IMR-90 (cell line): ENCODE measurements at regions not wholly inside any gene's neighbourhood (a gene's known extent, or its start where the extent isn't known, plus 50 kb on each side); places are given as distances from the start of the nearest gene placed in this dataset.

Source experiments
- ATAC-seq: fragments of 200-7000 bp; cut with Tn5 transposase; 2 replicates; pipeline ENCODE4 v1.9.1; 2020; ENCODE audit warnings: low read depth, mild to moderate bottlenecking, moderate library complexity
- BruUV-seq: library from RNA; stranded (reverse); fragments of 400-500 nt; replicated peaks from 2 replicates; lab custom pipeline; 2021; lab: Mats Ljungman, UMichigan
- CTCF ChIA-PET: fragments of 300-600 bp; formaldehyde crosslinking; extraction: SDS; loops from one replicate; lab custom pipeline; 2021; ENCODE audit warnings: antibody characterized with exemption; lab: Yijun Ruan, JAX
- POLR2A ChIA-PET: fragments of 300-600 bp; sonication (Branson Sonifier 250); formaldehyde crosslinking; loops from one replicate; lab custom pipeline; 2022; ENCODE audit warnings: antibody characterized with exemption; ENCODE audit not compliant: unreplicated experiment; lab: Charles Lee
- DNase-seq: peaks from one replicate; pipeline ENCODE4 v3.0.0; 2013
- H2AFZ ChIP-seq: replicated peaks from 2 replicates; pipeline ENCODE3; 2013; ENCODE audit warnings: low read length, mild to moderate bottlenecking; ENCODE audit not compliant: poor library complexity
- H2AK5ac ChIP-seq: 2 replicates; pipeline ENCODE4 v1.6.1; 2013; ENCODE audit warnings: low read depth, low read length, inconsistent platforms
- H2AK9ac ChIP-seq: replicated peaks from 2 replicates; pipeline ENCODE3; 2013; ENCODE audit warnings: mild to moderate bottlenecking, low read depth, low read length, moderate library complexity; ENCODE audit not compliant: poor library complexity
- H2BK120ac ChIP-seq: 2 replicates; pipeline ENCODE4 v1.6.1; 2013; ENCODE audit warnings: low read depth, low read length, inconsistent platforms
- H2BK15ac ChIP-seq: 3 replicates; pipeline ENCODE4 v1.6.1; 2013; ENCODE audit warnings: low read depth, low read length, inconsistent platforms
- H2BK20ac ChIP-seq: 2 replicates; pipeline ENCODE4 v1.6.1; 2013; ENCODE audit warnings: low read depth, mild to moderate bottlenecking, inconsistent platforms, low read length, moderate library complexity
- H2BK5ac ChIP-seq: 2 replicates; pipeline ENCODE4 v1.6.1; 2013; ENCODE audit warnings: mild to moderate bottlenecking, low read depth, low read length, inconsistent platforms; ENCODE audit not compliant: poor library complexity, severe bottlenecking
- H3K14ac ChIP-seq: replicated peaks from 2 replicates; pipeline ENCODE4 v1.6.1; 2013; ENCODE audit warnings: low read depth, low read length, inconsistent platforms
- H3K18ac ChIP-seq: 2 replicates; pipeline ENCODE4 v1.6.1; 2013; ENCODE audit warnings: low read depth, low read length, control low read depth
- H3K23ac ChIP-seq: 2 replicates; pipeline ENCODE4 v1.6.1; 2013; ENCODE audit warnings: low read depth, low read length, inconsistent platforms
- H3K27ac ChIP-seq: 2 replicates; pipeline ENCODE4 v1.5.1; 2013; ENCODE audit warnings: mild to moderate bottlenecking, control low read depth, low read length; ENCODE audit not compliant: insufficient read depth
- H3K27me3 ChIP-seq: 2 replicates; pipeline ENCODE4 v1.6.1; 2013; ENCODE audit warnings: low read length; ENCODE audit not compliant: control insufficient read depth, insufficient read depth
- H3K36me3 ChIP-seq: 2 replicates; pipeline ENCODE4 v1.6.1; 2013; ENCODE audit warnings: low read length, mixed read lengths; ENCODE audit not compliant: control insufficient read depth, insufficient read depth
- H3K4ac ChIP-seq: 2 replicates; pipeline ENCODE4 v1.6.1; 2013; ENCODE audit warnings: low read depth, low read length, inconsistent platforms
- H3K4me1 ChIP-seq: 2 replicates; pipeline ENCODE4 v1.6.1; 2013; ENCODE audit warnings: low read length, mixed read lengths; ENCODE audit not compliant: control insufficient read depth, insufficient read depth
- H3K4me2 ChIP-seq: 2 replicates; pipeline ENCODE4 v1.6.1; 2013; ENCODE audit warnings: low read depth, mild to moderate bottlenecking, control low read depth, low read length, moderate library complexity
- H3K4me3 ChIP-seq: 2 replicates; pipeline ENCODE4 v1.5.1; 2013; ENCODE audit warnings: low read depth, mild to moderate bottlenecking, control low read depth, low read length, moderate library complexity; ENCODE audit not compliant: insufficient read depth
- H3K56ac ChIP-seq: 2 replicates; pipeline ENCODE4 v1.6.1; 2013; ENCODE audit warnings: low read length, inconsistent platforms; ENCODE audit not compliant: insufficient read depth; ENCODE audit errors: extremely low read depth
- H3K79me1 ChIP-seq, 2 experiments: 2 replicates each; pipeline ENCODE4 v1.6.1; 2013; ENCODE audit warnings: low read length in 2 of 2, inconsistent platforms in 1 of 2, low read depth in 1 of 2
- H3K9ac ChIP-seq: 2 replicates; pipeline ENCODE4 v1.6.1; 2013; ENCODE audit warnings: low read depth, low read length, control low read depth
- H3K9me1 ChIP-seq: 2 replicates; pipeline ENCODE4 v1.6.1; 2013; ENCODE audit warnings: low read length, inconsistent platforms; ENCODE audit not compliant: insufficient read depth
- H3K9me3 ChIP-seq: 2 replicates; pipeline ENCODE4 v1.6.1; 2013; ENCODE audit warnings: low read length; ENCODE audit not compliant: control insufficient read depth, insufficient read depth
- H4K20me1 ChIP-seq: 2 replicates; pipeline ENCODE4 v1.6.1; 2013; ENCODE audit warnings: low read length, inconsistent platforms; ENCODE audit not compliant: insufficient read depth
- H4K5ac ChIP-seq: 2 replicates; pipeline ENCODE4 v1.6.1; 2013; ENCODE audit warnings: mild to moderate bottlenecking, low read depth, low read length, control low read depth
- H4K8ac ChIP-seq, 2 experiments: 2 replicates each; pipeline ENCODE4 v1.6.1; 2013; ENCODE audit warnings: low read depth in 2 of 2, low read length in 2 of 2, control low read depth in 1 of 2, inconsistent platforms in 1 of 2
- H4K91ac ChIP-seq: 2 replicates; pipeline ENCODE4 v1.6.1; 2013; ENCODE audit warnings: low read depth, low read length, inconsistent platforms; ENCODE audit not compliant: insufficient read depth
- BHLHE40 ChIP-seq: fragments of 150-350 bp; IDR thresholded peaks from 2 replicates; pipeline ENCODE4 v1.6.1; 2016; ENCODE audit warnings: mild to moderate bottlenecking, low read depth, low read length
- CEBPB ChIP-seq: IDR thresholded peaks from 2 replicates; pipeline ENCODE4 v1.6.1; 2012; ENCODE audit warnings: low read depth, low read length, improper control_type of control experiment
- CHD1 ChIP-seq: IDR thresholded peaks from 2 replicates; pipeline ENCODE4 v1.6.1; 2012; ENCODE audit warnings: low read depth, low read length, improper control_type of control experiment
- FOS ChIP-seq: fragments of 150-350 bp; IDR thresholded peaks from 2 replicates; pipeline ENCODE4 v1.6.1; 2016; ENCODE audit warnings: low read depth, low read length
- MAFK ChIP-seq: IDR thresholded peaks from 2 replicates; pipeline ENCODE4 v1.6.1; 2012; ENCODE audit warnings: low read depth, low read length, improper control_type of control experiment
- MAZ ChIP-seq: IDR thresholded peaks from 2 replicates; pipeline ENCODE4 v1.6.1; 2012; ENCODE audit warnings: low read depth, mild to moderate bottlenecking, low read length, improper control_type of control experiment, moderate library complexity, borderline replicate concordance
- MXI1 ChIP-seq: IDR thresholded peaks from 2 replicates; pipeline ENCODE4 v1.6.1; 2012; ENCODE audit warnings: low read depth, mild to moderate bottlenecking, low read length, moderate library complexity, borderline replicate concordance
- NFE2L2 ChIP-seq: fragments of 150-350 bp; IDR thresholded peaks from 2 replicates; pipeline ENCODE4 v1.6.1; 2016; ENCODE audit warnings: low read depth, mild to moderate bottlenecking, low read length
- POLR2A ChIP-seq: IDR thresholded peaks from 2 replicates; pipeline ENCODE4 v1.6.1; 2012; ENCODE audit warnings: mild to moderate bottlenecking, low read depth, low read length
- RAD21 ChIP-seq: IDR thresholded peaks from 2 replicates; pipeline ENCODE4 v1.6.1; 2012; ENCODE audit warnings: low read length, improper control_type of control experiment
- RCOR1 ChIP-seq: IDR thresholded peaks from 2 replicates; pipeline ENCODE4 v1.6.1; 2012; ENCODE audit warnings: mild to moderate bottlenecking, low read length, improper control_type of control experiment; ENCODE audit not compliant: insufficient replicate concordance
- RFX5 ChIP-seq: IDR thresholded peaks from 2 replicates; pipeline ENCODE4 v1.8.0; 2012; ENCODE audit warnings: low read depth, mild to moderate bottlenecking, low read length, moderate library complexity
- SMC3 ChIP-seq: fragments of 150-350 bp; IDR thresholded peaks from 2 replicates; pipeline ENCODE4 v1.6.1; 2016; ENCODE audit warnings: low read depth, mild to moderate bottlenecking, antibody characterized with exemption, low read length, moderate library complexity
- USF2 ChIP-seq: fragments of 150-350 bp; IDR thresholded peaks from 2 replicates; pipeline ENCODE4 v1.6.1; 2017; ENCODE audit warnings: mild to moderate bottlenecking, antibody characterized with exemption, low read length, low read depth
- dilution Hi-C: fragments of 300-500 bp; cut with HindIII; formaldehyde crosslinking; loops from one replicate; pipeline ENCODE4 v1.14.3; 2018; ENCODE audit warnings: low sequenced_read_pairs; ENCODE audit not compliant: unreplicated experiment
- in situ Hi-C: fragments of 300-500 bp; cut with MboI; formaldehyde crosslinking; loops from 3 replicates; pipeline ENCODE4 v1.14.3; 2019; ENCODE audit warnings: low sequenced_read_pairs, inconsistent platforms, mixed read lengths
- intact Hi-C: fragments of 100-400 bp; cut with micrococcal nuclease; formaldehyde crosslinking; loops from 2 replicates; pipeline ENCODE4 v1.10.0; 2022
- TF ChIP-seq, protein P1 (sequence below): conservative IDR thresholded peaks from 2 replicates; pipeline ENCODE4 v1.5.1; 2012; ENCODE audit warnings: mild to moderate bottlenecking, low read depth, low read length, improper control_type of control experiment
- TF ChIP-seq, protein P2 (sequence below): fragments of 150-350 bp; IDR thresholded peaks from 2 replicates; pipeline ENCODE4 v1.6.1; 2016; ENCODE audit warnings: low read depth, mild to moderate bottlenecking, low read length, moderate library complexity, borderline replicate concordance

DNA sequence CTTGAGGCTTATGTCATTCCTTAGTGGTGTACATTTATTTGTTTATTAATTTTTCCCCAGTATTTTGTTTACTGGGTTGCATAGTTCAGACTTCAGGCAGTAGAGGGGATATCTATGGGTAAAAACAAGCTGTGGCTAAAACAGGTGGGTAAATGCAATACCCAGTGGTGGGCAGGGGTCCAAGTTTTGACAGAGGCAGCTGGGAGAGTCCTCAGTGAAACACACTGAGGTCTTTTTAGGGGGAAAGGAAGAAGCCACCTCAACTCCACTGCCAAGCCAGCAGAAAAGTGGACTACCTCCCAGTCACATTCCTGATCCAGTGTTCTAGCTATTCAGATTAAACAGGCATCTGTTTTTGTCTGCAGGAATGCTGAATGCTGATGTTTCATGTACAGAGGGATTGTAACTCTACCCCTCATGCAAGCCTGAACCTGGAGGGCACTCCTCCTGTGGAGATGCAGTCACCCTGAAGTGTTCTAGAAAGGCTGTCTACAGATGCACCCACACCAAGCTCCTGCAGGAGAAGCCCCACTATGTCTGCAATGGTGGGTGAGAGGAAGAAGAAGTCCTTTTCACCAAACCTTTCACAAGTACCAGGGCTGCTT lies 757.8 kb downstream of the INHBA start:
- no peaks in the 10 kb centered on the region for H3K36me3 ChIP-seq
- dilution Hi-C loops, result no loop called here
- ChIA-PET POLR2A (no interaction called here), CTCF (interaction anchor here (0.6 kb wide), 1 partner anchor 19 kb away, joined by 5 read pairs; no protein-coding TSS in a partner anchor)
- H2AFZ ChIP-seq, result no peak overlapping the region
- H3K56ac ChIP-seq, result no peak overlapping the region
- H4K5ac ChIP-seq, result no peak overlapping the region
- H3K4ac ChIP-seq, result no peak overlapping the region
- in situ Hi-C loops, result no loop called here
- H2AK5ac ChIP-seq, result no peak overlapping the region
- DNase-seq, result no peak
- H3K4me1 ChIP-seq, result peaks cover 2% of the 10 kb centered on the region; the same call in 1 of the 2 replicates
- H2BK20ac ChIP-seq, result no peak overlapping the region
- no peak overlapping the region for H3K18ac ChIP-seq
- H3K9me3 ChIP-seq, result peaks cover 17% of the 10 kb centered on the region
- TF ChIP-seq CHD1 (no peak), MXI1 (no peak), CEBPB (no peak), RCOR1 (no peak), BHLHE40 (no peak), USF2 (no peak), RAD21 (no peak), RFX5 (no peak), MAZ (no peak), POLR2A (no peak), FOS (no peak), MAFK (no peak), NFE2L2 (no peak), SMC3 (no peak)
- TF ChIP-seq, protein P1, sequence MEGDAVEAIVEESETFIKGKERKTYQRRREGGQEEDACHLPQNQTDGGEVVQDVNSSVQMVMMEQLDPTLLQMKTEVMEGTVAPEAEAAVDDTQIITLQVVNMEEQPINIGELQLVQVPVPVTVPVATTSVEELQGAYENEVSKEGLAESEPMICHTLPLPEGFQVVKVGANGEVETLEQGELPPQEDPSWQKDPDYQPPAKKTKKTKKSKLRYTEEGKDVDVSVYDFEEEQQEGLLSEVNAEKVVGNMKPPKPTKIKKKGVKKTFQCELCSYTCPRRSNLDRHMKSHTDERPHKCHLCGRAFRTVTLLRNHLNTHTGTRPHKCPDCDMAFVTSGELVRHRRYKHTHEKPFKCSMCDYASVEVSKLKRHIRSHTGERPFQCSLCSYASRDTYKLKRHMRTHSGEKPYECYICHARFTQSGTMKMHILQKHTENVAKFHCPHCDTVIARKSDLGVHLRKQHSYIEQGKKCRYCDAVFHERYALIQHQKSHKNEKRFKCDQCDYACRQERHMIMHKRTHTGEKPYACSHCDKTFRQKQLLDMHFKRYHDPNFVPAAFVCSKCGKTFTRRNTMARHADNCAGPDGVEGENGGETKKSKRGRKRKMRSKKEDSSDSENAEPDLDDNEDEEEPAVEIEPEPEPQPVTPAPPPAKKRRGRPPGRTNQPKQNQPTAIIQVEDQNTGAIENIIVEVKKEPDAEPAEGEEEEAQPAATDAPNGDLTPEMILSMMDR, result no peak
- TF ChIP-seq, protein P2, sequence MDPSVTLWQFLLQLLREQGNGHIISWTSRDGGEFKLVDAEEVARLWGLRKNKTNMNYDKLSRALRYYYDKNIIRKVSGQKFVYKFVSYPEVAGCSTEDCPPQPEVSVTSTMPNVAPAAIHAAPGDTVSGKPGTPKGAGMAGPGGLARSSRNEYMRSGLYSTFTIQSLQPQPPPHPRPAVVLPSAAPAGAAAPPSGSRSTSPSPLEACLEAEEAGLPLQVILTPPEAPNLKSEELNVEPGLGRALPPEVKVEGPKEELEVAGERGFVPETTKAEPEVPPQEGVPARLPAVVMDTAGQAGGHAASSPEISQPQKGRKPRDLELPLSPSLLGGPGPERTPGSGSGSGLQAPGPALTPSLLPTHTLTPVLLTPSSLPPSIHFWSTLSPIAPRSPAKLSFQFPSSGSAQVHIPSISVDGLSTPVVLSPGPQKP, result no peak
- no peak overlapping the region for H3K9ac ChIP-seq
- H3K27ac ChIP-seq, result no peak overlapping the region
- H3K23ac ChIP-seq, result no peak overlapping the region
- no TSS peak for BruUV-seq
- H2AK9ac ChIP-seq, result no peak overlapping the region
- intact Hi-C loops, result no loop called here
- H4K91ac ChIP-seq, result no peak overlapping the region
- H3K79me1 ChIP-seq, result no peaks in the 10 kb centered on the region
- no peak overlapping the region for H2BK15ac ChIP-seq
- no peak overlapping the region for H4K8ac ChIP-seq
- no peak overlapping the region for H3K14ac ChIP-seq
- H3K27me3 ChIP-seq, result no peaks in the 10 kb centered on the region
- no peak overlapping the region for H2BK5ac ChIP-seq
- H3K4me3 ChIP-seq, result no peak overlapping the region
- H3K4me2 ChIP-seq, result no peak overlapping the region
- no peaks in the 10 kb centered on the region for H3K9me1 ChIP-seq
- no peak; the same call in 1 of the 2 replicates for ATAC-seq
- H4K20me1 ChIP-seq, result no peaks in the 10 kb centered on the region
- H2BK120ac ChIP-seq, result no peak overlapping the region
